GM21786 (cell line): ENCODE measurements at regions not wholly inside any gene's neighbourhood (a gene's known extent, or its start where the extent isn't known, plus 50 kb on each side); places are given as distances from the start of the nearest gene placed in this dataset.

Experiments used
- ATAC-seq: cut with Tn5 transposase; IDR thresholded peaks from one replicate; pipeline ENCODE4 v1.9.1; 2021; ENCODE audit not compliant: unreplicated experiment

GRCh38 chr21:40976198-40977109, 129.5 kb upstream of the DSCAM start:
- no peak for ATAC-seq

DNA sequence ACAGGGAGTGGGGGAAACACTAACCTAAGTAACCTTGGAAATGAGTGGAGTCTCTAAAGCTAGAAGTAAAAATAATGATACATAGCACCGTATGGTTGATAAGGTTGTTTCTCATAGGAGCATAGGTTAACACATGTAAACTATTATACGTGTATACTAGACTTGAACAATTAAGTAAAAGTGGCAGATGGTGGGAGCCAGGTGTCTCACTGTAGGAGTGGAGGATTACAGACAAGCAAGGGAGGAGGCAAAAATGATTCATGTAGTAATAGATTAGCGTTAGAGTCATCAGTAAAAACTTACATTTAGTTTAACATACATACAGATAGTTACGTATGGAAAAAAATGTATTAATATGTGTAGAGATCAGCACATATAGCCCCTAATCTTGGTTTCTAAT, 138.4 kb upstream of the DSCAM start:
- ATAC-seq: no peak

DNA sequence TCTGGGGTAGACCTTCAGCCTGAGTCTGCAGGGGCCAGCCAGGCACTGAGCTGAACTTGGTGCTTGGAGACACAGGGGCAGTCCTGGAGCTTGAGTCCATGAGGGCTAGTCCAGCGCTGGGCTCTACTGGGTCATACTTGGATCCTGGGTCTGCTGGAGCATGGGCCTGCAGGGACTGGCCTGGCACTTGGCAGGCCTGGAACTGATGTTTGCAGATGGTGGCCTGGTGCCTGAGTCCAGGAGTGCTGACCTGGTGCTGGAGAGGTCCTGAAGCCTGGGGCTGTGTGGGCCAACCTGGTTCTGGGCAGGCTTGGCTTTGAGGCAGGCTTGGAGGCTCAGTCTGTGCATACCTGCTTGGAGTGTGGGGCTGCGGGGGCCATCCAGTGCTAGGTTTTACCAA, 143.4 kb upstream of the DSCAM start:
- no peak for ATAC-seq

GRCh38 chr21:40997831-40998230, 150.9 kb upstream of the DSCAM start:
- no peak for ATAC-seq

- ATAC-seq: no peak
Observed at GRCh38 chr21:41000838-41001237, 153.9 kb upstream of the DSCAM start.

DNA sequence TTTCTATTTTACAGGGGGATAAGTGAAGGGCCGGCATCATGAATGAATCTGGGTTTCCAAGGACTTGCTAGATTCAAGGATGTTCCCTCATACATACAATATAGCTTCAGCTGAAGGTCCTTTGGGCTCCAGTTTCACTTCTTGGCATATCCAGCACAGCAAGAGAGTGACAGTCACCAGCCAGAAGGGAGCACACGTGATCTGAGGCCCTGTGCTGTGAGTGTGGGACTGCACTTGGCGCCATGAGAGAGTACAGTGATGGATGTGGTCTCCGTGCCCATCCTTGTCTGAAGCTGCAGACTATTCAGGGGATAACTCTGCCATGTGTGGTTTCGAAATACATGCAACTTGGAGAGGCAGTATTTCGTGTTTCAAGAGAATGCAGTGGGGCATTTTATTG, 159.7 kb upstream of the DSCAM start:
- ATAC-seq: no peak

DNA sequence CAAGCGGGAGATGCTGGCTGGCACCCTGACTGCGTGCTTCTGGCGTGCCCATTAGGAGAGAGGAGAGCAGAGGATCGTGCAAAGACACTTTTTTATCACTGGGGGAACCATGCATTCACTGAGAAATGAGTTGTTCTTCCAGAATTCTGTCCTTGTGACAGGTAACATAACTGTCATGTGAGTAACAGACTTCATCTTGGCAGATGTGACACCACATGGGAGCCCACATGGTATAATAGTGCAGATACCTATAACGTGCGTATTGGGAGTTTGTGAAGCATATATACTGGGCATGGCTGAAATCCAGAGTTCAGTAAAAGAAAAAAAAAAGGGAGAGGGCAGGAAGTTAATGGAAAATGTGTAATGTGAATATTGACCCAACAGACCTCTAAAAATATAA, 159.6 kb upstream of the BACE2 start:
- no peak for ATAC-seq

GRCh38 chr21:41008974-41009373, 159.0 kb upstream of the BACE2 start:
- no peak for ATAC-seq

- no peak for ATAC-seq
Observed at GRCh38 chr21:41009398-41010100, 158.4 kb upstream of the BACE2 start.

GRCh38 chr21:41010101-41010435, 157.9 kb upstream of the BACE2 start:
- ATAC-seq: no peak

GRCh38 chr21:41011098-41011731, 156.7 kb upstream of the BACE2 start:
- no peak for ATAC-seq

DNA sequence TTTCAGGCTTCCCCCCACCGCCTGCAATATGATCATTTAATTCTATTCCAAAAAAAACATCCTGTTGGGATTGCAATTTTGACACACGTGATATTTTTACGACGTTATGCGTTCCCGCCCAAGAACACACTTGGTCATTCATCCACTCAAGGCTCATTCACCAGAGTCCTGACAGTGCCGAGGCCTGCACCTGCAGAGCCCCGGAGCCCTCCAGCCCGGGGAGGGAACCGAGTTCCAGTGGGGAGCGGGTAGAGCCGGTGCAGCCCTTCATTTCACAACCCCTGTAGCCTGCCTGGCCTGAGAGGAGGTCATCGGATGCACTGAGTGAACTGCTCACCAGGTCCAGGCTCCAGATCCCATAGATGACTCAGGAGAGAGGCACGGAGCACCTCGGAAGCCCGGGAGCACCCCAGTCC, 156.0 kb upstream of the BACE2 start:
- ATAC-seq: no peak

DNA sequence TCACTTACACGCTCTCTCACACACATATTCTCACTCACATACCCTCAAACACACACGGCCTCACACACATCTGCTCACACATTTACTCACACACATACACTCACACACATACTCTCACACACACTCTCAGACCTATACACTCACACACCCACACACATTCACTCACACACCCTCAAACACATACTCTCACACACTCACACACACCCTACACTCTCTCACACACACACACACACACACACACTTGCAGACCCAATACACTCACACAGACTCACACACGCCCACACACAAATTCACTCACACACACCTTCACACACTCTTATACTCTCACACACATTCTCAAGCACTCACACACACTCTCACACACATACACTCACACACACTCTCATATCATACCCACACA, 155.5 kb upstream of the BACE2 start:
- ATAC-seq: no peak

DNA sequence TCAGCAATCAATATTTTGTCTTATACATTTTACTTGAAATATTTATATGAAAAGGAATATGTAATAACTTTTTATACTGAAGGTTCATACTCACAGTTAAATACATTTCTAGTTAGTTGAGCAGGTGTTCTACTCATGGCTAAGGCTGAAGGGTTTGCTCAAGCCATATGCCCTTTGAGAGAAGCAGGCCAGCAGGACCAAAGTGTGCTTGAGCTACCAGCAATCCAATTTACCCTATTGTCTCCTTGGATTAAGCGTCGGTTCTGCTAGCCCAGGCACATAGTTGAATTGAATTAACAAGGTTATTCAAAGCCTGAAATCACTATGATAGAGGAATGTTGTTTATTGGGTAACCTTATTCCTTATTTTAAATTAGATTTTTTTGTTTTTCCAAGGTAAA, 151.5 kb upstream of the BACE2 start:
- ATAC-seq: no peak

DNA sequence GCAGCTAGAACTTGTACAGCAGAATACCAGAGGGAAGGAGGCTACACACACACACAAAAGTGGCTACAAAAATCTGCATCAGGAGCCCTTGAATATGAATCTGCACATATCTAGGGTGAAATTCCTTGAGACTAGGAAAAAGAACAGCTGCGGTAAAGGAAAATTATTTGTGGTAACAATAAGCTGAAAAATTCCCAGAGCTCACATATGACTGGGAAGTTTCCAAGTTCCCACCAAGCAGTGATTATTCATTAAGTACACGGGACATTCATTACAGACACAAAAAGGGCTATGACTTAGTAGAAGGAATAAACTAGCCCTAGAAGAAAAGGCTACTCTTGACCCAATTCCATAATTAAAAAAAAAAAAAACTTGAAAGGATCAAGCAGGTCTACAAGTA, 149.5 kb upstream of the BACE2 start:
- ATAC-seq: no peak

- no peak for ATAC-seq
Observed at GRCh38 chr21:41023936-41024335, 144.0 kb upstream of the BACE2 start.

- no peak for ATAC-seq
Observed at GRCh38 chr21:41024341-41024740, 143.6 kb upstream of the BACE2 start.

DNA sequence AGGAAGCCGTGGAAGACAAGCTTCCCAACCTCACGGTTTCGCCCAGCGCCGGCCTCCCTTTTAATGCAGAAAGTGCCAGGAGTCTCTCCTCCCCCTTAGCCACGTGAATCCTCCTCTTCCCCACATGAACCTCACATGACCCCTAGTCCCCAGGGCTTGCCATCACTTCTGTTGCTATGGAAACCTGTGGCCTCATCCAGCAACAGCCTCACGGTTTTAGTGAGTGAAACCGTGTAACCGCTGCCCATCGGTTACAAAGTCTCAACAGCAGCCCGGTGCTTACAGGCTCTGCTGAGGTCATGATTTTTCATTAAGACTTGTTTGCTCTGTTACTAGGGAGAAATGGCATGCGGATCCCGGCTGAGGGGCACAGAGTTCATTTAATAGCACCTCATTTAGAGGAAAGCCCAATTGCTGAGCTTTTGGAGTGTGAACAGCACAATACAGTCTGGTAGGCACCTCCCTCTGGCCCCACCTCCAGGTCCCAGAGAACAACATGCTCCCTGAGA, 143.2 kb upstream of the BACE2 start:
- ATAC-seq: no peak

- no peak for ATAC-seq
Observed at GRCh38 chr21:41029571-41029970, 138.4 kb upstream of the BACE2 start.

GRCh38 chr21:41031701-41032220, 136.2 kb upstream of the BACE2 start:
- ATAC-seq: no peak

DNA sequence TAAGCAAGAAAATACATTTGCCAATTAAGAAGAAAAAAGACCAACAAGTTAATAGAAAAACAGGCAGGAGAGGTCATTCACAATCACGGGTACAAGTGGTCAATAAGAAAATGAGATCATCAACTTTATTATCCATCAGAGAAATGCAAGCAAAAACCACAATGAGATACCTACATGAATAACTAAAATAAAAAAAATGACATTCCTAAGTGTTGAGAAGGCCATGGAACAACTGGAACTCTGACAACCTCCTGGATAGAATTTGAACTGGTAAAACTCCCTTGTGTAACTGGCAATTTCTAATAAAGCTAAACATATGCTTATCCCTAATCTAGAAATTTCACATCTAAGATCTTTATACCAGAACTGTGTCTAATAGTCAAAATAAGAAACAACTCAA, 135.4 kb upstream of the BACE2 start:
- ATAC-seq: no peak

- no peak for ATAC-seq
Observed at GRCh38 chr21:41037212-41037611, 130.7 kb upstream of the BACE2 start.
